HL-60 (cell line): ENCODE measurements at regions not wholly inside any gene's neighbourhood (a gene's known extent, or its start where the extent isn't known, plus 50 kb on each side); places are given as distances from the start of the nearest gene placed in this dataset.

Source experiments
- DNase-seq, 2 experiments: peaks; one replicate each; pipeline ENCODE4 v3.0.0-alpha.2; 2010 to 2020; ENCODE audit warnings: low read depth in 1 of 2, low spot score in 1 of 2
- H3K27ac ChIP-seq: fragments of 250-450 bp; sonication (Bioruptor Pico); replicated peaks from 2 replicates; pipeline ENCODE4 v1.5.1; 2020; ENCODE audit warnings: mild to moderate bottlenecking, moderate library complexity
- H3K27me3 ChIP-seq: fragments of 250-450 bp; sonication (Bioruptor Pico); 2 replicates; pipeline ENCODE4 v1.5.1; 2021; ENCODE audit warnings: mild to moderate bottlenecking, moderate library complexity; ENCODE audit not compliant: insufficient read depth, poor library complexity, severe bottlenecking
- H3K4me3 ChIP-seq: replicated peaks from 2 replicates; pipeline ENCODE4 v1.5.1; 2011; ENCODE audit warnings: mild to moderate bottlenecking, control low read depth, low read length; ENCODE audit not compliant: insufficient read depth
- CTCF ChIP-seq: IDR thresholded peaks from one replicate; pipeline ENCODE4 v1.5.1; 2011; ENCODE audit warnings: low read length, control low read depth, inconsistent platforms; ENCODE audit not compliant: insufficient read depth
- GABPA ChIP-seq: IDR thresholded peaks from 2 replicates; pipeline ENCODE4 v1.6.1; 2012; ENCODE audit warnings: low read depth
- POLR2AphosphoS5 ChIP-seq: IDR thresholded peaks from 2 replicates; pipeline ENCODE4 v1.6.1; 2012; ENCODE audit warnings: low read depth
- REST ChIP-seq: IDR thresholded peaks from 2 replicates; pipeline ENCODE4 v1.6.1; 2012; ENCODE audit warnings: low read depth; ENCODE audit not compliant: insufficient replicate concordance
- SPI1 ChIP-seq: IDR thresholded peaks from 2 replicates; pipeline ENCODE4 v1.6.1; 2012; ENCODE audit warnings: low read depth, mild to moderate bottlenecking, borderline replicate concordance

GRCh38 chr13:73674570-73674969, 459.6 kb downstream of the KLF12 start:
- Histone ChIP-seq H3K4me3 (no peak overlapping the region), H3K27me3 (peaks cover 2% of the 10 kb centered on the region), H3K27ac (no peak overlapping the region)
- TF ChIP-seq POLR2AphosphoS5: no peak
- TF ChIP-seq REST: no peak
- no peak for TF ChIP-seq GABPA
- no peak for TF ChIP-seq SPI1
- TF ChIP-seq CTCF: no peak
- DNase-seq: no peak

GRCh38 chr13:73673931-73674330, 460.3 kb downstream of the KLF12 start:
- H3K27ac ChIP-seq: no peak overlapping the region
- TF ChIP-seq REST (no peak), GABPA (no peak), POLR2AphosphoS5 (no peak), CTCF (no peak), SPI1 (no peak)
- DNase-seq: no peak
- H3K4me3 ChIP-seq: no peak overlapping the region
- peaks cover 2% of the 10 kb centered on the region for H3K27me3 ChIP-seq

GRCh38 chr13:73672492-73672891, 461.7 kb downstream of the KLF12 start:
- H3K27me3 ChIP-seq: peaks cover 2% of the 10 kb centered on the region
- no peak for DNase-seq
- H3K4me3 ChIP-seq: no peak overlapping the region
- TF ChIP-seq SPI1: no peak
- no peak for TF ChIP-seq REST
- no peak for TF ChIP-seq GABPA
- TF ChIP-seq CTCF: no peak
- TF ChIP-seq POLR2AphosphoS5: no peak
- no peak overlapping the region for H3K27ac ChIP-seq
